GM19438 (cell line): ENCODE measurements at regions not wholly inside any gene's neighbourhood (a gene's known extent, or its start where the extent isn't known, plus 50 kb on each side); places are given as distances from the start of the nearest gene placed in this dataset.
"Not testable (repeated sequence)": the region's sequence is repeated elsewhere in the genome, so short reads cannot be mapped to it uniquely, and the experiment has no call there.

Experiments
- ATAC-seq: cut with Tn5 transposase; IDR thresholded peaks from one replicate; pipeline ENCODE4 v1.9.1; 2021; ENCODE audit warnings: low read depth; ENCODE audit not compliant: unreplicated experiment

DNA sequence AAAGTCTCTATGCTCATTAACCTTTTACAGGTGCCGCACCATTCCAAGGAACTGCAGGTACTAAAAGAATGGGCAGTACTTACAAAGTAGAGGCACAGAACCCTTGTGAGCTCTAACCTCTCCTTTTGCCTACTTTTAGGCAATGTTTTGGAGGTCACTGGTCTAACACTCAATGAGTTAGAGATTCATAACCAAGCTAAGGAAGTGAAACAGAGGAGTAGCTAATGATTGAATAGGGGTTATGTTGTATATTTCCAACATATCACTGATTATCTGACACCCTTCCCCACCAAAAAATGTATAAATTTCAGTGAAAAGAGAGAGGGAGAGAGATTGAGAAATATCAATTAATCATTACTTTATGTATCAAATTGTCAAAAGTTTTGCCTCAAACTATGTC, 269.3 kb downstream of the PCDH7 start:
- ATAC-seq: no peak

DNA sequence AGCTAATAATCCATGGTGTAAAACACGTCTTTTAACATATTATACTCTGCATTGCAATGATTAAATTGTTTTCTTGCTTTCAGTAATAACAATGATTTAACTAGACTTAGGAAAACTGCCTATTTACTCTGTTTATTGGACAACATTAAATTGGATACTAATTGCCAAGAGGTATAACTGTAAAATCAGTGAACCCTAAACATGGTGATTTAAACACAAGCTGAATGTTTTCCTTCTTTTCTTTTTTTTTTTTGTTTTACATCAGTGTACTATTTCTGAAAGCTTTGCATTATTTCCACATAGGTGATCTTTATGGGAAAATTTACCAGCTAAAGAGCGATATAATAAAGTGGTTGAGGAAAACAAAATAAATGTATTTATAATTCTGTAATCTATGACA, 276.7 kb downstream of the PCDH7 start:
- no peak for ATAC-seq

DNA sequence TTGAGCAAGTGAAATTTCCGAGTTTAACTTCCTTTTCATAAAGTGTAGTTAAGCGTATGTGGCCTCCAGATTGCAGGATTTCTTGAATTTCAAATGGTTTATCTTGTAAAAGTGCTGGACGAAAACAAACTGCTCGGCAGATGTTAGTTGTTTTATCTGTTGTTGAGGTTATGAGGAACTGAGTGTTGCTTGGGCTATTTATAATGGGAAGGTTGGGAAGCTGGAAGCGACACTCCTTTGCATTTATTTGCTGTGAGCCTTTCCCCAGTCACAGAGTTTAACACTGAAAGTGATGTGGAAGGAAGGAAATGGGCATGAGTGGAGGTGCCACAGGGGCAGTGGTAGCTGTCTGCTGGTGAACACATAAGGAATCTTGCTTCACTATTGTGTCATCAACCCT, 284.9 kb downstream of the PCDH7 start:
- no peak for ATAC-seq

DNA sequence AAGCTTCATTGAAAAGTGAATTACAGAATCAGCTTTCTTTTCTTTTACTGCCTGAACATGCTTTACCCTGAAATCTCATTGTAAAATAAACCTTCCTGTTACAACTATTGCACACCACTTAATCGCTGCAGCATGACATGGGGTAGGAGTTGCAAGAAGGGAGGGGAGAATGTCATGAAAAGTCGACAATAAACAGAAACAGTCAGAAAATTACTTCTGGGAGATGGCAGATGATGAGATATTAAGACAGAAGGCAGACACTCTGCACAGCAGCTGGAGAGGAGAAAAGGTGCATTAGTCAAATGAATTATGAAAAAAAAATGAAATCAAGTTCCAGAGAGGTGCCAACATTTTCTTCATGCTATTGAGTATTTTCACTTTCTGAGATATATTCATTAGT, 287.7 kb downstream of the PCDH7 start:
- no peak for ATAC-seq

DNA sequence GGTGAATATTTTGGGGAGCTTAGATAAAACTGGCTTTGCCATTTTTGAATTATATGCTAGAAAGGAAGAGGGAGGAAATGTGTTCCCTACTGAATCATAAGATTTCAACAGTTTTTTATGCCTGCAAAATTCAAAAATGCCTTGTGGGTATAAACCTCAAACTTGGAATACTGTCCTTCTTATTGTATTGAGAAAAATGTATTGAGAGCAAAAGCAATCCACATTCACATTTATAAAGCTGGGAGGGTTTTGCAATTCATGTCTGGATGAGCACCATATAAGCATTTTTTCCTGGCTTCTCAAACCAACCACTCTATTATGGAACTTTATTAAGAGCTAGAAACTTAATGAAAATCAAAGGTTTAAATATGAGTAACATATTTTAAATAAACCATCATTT, 289.8 kb downstream of the PCDH7 start:
- ATAC-seq: no peak

DNA sequence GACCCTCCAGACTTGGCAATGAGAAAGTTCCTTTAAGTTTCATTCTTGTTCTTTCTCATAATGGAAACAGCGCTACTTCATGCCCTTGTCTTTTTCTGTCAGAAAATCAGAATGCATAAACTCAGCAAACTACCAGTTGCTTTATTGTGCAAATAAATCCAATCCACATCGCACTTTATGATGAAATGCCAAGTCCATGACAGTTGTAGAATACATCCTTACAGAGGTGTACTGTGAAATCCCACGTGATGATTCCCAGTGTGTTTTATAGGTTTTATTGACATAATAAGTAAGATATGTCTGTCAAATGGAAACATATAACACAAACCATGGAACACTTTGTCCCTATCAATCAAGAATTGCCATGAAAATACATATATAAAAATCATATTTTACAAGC, 295.0 kb downstream of the PCDH7 start:
- no peak for ATAC-seq

DNA sequence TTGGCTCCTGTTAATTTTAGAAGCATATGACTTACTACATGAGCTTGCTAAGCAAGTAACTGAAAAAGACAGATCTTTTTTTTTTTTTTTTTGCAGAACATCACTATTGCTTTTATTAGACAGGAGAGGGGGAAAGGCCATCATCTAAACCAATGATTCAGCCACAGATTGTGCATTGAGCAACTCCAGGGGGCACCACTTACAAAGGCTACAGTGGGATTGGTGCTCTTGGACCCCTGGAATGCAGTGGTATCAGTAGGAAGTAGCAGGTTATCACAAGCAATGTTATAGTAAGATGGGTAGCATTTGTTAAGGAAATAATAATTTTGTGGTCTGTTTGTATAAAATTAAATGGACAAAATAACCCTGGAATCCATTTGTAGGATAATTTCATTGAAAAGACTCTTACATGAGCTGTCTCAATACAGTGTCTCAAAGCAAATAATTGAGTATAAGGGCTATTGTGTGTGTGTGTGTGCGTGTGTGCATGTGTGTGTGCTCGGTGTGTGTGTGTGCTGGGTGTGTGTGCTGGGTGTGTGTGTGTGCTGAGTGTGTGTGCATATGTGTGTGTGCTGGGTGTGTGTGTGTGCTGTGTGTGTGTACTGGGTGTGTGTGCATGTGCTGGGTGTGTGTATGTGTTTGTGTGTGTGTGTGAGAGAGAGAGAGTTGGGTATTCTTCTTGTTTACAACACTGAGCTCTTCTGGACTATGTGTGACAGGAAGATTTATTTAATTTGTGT, 296.3 kb downstream of the PCDH7 start:
- ATAC-seq: no peak

DNA sequence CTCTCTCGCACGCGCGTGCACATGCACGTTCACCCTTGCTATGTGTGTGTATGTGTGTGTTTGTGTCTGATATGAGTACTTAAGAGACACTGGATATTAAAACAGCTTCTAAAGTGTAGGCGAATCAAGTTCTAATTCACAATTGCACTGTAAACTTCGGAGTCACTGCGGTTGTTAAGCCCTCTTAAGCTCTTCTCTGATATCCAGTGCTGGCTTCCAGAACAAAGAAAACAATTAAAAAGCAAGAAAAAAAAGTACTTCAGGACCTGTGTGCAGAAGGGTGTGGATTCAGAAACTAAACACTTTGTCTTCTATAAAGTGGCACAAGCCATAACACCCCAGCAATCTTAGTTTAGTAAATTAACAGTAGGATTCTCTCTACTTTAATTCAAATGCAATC, 300.2 kb downstream of the PCDH7 start:
- ATAC-seq: no peak

DNA sequence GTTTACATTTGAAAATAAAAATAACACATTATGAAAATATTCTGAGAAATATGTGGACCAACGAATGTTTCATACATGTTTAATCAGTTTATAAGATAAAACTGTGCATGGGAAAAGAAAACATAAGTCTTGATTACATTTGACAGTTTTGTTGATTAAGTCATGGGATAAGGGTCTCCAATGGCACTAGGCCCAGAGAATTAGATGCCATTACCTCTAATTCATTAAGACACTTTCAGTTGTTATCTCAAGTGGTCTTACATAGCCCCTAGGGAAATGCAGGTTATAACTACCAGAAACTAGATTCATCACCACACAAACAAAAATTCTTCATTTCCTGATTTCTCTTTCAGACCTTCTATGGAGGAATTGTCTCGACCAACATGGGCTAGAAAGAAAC, 300.8 kb downstream of the PCDH7 start:
- no peak for ATAC-seq

DNA sequence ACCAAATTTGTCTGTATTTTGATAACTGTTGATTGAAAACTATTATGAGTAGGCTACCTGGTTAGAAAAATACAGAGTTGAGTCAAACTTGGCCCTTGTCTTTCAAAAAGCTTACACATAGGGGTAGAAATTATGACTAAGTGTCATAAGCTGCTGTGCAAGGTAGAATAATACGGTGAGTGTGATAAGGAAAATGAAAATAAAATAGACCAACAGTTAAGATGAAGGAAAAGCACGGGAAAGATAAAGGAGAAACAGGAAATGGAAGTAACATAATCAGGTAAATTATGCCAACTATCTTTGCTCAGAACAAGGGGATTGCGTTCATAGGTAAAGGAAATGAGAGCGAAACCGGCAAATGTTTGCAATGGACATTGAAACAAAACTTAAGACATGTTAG, 302.5 kb downstream of the PCDH7 start:
- ATAC-seq: no peak

DNA sequence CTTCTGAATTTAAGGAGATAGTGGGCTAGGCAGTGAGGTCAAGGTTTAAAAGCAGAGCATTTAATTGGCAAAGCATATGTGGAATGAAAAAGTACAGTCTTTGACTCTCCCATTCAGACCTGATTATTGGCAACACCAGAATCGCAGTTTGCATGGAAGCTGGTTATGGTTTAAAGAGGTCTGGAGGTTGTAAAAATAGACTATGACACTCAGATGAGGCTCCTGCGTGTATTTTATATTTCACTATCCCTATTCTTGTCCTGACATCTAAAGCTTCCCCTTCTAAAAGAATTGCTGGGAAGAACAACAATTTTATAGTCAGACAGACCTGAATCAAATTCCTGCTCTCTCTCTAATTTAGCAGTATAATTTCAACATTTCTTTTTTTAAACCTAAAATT, 302.9 kb downstream of the PCDH7 start:
- ATAC-seq: no peak

DNA sequence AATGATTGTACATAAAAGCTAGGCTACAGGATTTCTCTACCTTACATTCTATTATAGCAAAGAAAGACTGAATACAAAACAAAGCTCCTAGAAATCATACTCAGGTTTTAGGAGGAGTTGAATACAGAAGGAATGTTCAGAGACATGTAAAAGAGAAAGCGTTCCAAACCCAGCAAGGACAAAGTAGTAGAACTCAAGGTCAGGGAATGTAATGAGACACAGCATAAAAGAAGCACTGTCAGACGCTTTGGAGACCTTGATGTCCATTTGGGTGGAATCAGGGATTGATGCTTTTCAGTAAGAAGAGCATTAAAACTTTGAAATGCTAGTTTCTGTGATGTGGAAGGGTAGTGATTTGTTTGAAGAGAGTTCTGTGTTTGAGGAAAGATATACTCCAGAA, 303.6 kb downstream of the PCDH7 start:
- ATAC-seq: no peak

DNA sequence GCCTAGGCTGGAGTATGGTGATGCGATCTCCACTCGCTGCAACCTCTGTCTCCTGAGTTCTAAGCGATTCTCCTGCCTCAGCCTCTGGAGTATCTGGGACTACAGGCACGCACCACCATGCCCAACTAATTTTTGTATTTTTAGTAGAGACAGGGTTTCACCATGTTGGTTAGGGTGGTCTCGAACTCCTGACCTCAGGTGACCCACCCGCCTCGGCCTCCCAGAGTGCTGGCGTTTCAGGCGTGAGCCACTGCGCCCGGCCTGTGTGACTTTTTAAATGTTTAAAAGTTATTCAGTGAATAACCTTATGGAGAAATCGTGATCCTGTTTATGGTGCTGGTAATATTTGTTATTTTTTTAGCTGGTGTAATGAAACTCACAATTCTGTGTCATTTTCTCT, 304.6 kb downstream of the PCDH7 start:
- not testable (repeated sequence) for ATAC-seq

DNA sequence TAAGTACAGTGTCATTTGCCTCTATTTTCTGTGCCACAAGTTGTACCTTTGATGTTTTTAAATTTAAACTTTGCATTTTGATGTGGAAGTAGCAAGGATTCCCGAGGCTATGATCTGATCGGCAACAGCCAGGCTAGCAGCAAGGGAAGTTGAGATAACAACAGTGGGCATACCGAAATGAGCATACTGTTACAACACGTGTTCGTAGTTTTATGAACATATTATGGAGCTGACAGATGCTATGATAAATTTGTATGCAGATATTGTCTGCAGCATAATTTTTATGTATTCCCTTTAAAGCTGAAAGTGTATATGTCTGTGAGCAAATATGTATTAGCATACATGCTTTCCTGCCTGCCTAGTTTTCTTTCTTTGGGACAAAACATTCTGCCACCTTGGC, 306.1 kb downstream of the PCDH7 start:
- no peak for ATAC-seq

DNA sequence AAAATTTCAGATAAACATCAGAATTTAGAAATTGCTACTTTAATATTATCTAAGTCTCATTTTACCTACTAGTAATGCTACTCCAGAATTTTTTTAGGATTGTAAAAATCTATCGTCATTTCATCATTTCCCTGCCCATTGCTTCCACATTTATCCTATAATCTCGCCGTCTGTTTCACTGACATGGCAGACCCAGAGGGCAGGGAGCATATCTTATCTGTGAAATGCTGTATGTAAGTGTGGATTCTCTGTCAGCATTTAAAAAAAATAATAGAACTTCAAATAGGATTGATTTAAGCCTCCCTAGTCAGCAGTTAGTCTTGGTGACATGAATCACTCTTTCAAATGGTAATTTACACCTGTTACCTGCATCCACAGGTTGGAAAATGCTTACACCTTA, 314.4 kb downstream of the PCDH7 start:
- ATAC-seq: no peak

DNA sequence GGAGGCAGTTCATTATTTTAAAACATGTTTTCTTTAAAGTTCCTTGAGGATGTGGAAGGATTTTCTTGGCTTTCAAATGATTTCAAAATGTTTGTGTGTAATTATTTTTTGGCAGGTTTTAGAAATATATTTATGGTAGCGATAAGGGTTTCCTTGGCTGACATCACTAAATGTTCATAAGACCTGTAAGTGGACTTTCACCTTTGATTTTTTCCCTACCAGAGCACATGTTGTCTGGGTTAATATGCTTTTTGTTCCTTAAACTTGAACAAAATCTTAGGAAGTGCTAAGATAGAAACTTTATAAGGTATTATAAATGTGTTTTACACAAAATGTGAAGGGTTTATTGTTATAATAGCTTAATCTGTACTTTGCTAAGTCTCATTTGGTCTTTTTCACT, 315.6 kb downstream of the PCDH7 start:
- no peak for ATAC-seq

DNA sequence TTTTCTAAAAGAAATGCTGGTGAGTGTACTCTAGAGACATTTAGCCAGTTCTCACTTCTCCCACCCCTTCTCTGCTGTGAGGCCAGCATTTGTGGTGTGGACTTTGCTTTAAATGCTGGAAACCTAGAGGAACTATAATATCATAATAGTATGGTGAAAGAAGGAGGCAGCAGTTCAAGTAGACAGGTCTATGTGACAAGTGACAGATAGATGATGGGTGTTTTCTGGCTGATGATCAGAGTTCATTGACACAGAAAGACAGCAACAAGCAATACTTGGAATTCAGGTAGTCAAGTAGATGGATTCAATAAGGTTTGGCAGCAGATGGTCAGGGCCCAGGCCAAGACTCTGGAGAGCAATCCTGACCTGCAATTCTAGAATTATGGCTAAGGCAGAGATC, 317.5 kb downstream of the PCDH7 start:
- ATAC-seq: no peak

DNA sequence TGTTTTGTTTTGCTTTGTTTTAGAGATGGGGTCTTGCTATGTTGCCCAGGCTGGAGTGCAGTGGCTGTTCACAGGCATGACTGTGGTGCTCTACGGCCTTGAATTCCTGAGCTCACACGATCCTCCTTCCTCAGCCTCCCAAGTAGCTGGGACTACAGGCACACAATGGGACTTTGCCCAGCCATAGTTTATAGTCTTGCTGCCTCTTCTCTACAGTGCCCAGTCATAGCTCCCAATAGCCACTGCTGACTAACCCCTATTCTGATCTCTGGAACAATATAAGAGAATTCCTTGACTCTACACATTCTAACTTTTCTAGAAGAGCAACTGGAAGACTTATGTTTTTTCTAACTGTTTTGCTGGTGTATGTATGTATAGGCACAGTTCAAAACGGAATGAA, 319.2 kb downstream of the PCDH7 start:
- ATAC-seq: no peak

DNA sequence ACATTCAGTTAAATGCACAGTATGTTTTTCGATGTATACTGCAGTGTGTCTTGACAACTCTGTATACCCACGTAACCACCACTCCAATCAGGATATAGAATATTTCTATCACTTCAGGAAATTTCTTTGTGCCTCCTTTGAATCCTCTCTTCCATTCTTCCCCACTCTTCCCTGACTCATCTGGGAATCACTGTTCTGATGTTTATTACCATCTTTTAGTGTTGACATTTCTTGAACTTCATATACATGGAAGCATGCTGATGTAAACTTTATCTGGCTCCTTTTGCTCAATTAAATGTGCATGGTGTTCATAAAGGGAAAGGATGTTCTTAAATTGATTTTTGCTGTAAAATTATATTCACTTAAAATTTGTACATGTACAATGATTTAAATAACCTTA, 319.9 kb downstream of the PCDH7 start:
- no peak for ATAC-seq

DNA sequence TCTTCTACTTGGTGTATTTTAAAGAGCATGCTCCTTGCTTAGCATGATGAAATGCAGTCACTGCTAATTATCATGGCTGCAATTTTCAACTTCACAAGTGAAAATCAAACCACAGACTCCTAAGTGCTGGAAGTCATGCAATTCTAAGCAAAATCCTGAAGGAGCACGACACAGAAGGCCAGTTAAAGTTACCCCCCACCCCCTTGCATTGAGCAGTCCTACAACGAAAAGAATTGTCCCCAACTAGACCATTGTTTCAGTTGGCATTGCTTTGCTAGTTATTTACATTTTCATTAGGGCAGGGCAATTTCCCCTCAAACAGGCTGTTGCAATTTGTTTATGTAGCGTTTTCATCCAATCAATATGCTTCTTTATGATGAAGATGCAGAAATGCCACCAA, 321.2 kb downstream of the PCDH7 start:
- no peak for ATAC-seq

DNA sequence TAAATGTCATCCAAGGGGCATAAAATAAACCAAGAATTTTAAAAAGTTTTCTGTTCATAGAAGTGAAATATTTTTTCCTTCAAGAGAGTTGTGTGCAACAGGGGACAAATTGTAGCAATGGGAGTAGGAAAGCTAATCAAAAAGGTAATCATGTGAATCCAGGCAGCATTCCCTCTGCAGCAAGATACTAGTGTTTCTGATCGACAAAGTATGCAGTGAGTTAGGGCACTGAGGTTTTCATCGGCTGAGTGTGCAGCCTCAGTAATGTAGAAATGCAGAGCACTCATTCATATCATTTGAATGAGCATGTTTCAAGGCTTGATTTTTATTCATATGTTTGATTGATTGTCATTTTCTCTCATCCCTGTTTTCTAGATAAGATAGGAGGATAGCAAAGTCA, 321.7 kb downstream of the PCDH7 start:
- no peak for ATAC-seq

DNA sequence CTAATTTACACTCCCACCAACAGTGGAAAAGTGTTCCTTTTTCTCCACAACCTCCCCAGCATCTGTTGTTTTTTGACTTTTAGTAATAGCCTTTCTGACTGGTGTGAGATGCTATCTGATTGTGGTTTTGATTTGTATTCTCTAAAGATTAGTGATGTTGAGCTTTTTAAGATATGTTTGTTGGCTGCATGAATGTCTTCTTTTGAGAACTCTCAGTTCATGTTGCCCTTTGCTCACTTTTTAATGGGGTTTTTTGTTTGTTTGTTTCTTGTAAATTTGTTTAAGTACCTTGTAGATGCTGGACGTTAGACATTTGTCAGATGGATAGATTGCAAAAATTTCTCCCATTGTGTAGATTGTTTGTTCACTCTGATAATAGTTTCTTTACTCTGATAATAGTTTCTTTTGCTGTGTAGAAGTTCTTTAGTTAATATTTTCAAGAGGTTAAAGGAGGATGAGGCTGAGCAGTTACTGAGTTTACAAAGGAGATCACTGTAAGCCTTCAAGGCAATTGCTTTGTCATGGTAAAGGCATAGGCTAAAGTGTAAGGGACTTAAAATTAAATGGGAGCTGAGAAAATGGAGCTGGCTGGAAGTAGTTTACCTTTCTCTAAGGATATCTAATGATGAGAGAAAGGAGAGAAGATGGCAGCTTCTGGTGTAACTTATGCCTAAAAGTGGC, 323.4 kb downstream of the PCDH7 start:
- no peak for ATAC-seq

DNA sequence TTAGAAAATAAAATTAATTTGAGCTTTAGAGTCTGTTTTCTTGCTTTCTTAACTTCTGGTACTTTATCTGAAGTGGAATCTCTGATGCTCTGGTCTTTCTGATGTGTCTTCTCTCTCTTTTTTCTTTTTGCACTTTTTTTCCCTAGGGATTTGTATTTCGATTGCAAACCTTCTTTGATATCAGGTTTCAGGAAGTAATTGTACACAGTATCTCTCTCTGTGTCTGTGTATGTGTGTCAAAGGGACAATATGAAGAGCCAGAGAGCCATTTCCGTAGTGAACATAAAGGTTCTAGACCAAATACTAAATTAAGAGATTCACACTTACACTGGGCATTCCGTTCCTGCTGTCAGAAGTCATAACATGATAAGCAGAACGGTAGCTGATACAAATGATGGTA, 325.0 kb downstream of the PCDH7 start:
- no peak for ATAC-seq
